22Rv1 (cell line): ENCODE measurements at regions not wholly inside any gene's neighbourhood (a gene's known extent, or its start where the extent isn't known, plus 50 kb on each side); places are given as distances from the start of the nearest gene placed in this dataset.

Source experiments
- CTCF ChIP-seq: fragments of 450-650 bp; IDR thresholded peaks from 2 replicates; pipeline ENCODE4 v1.5.1; 2017; ENCODE audit warnings: mild to moderate bottlenecking
- ZFX ChIP-seq: fragments of 450-650 bp; IDR thresholded peaks from 2 replicates; pipeline ENCODE4 v1.6.1; 2017; ENCODE audit warnings: antibody characterized with exemption, borderline replicate concordance

- TF ChIP-seq CTCF = no peak
- TF ChIP-seq ZFX = no peak
These were observed 75.3 kb upstream of the GDF10 start for GRCh38 chr10:47224546-47225218.
